ENCODE measurements at regions not wholly inside any gene's neighbourhood (a gene's known extent, or its start where the extent isn't known, plus 50 kb on each side); places are given as distances from the start of the nearest gene placed in this dataset.

- no peaks in the 10 kb centered on the region for H3K27me3 ChIP-seq (replicated peaks in 1 of 4; ENCODE audit: control insufficient read depth in 3 of 4, extremely low read depth in 1 of 4, insufficient read depth in 3 of 4, low read length in 3 of 4)
- H3K79me2 ChIP-seq (ENCODE audit: control insufficient read depth in 1 of 2, insufficient read depth in 2 of 2, low read length in 2 of 2): no peaks in the 10 kb centered on the region
- no peak overlapping the region for H2BK5ac ChIP-seq (ENCODE audit: low read depth, low read length)
- no peaks in the 10 kb centered on the region for H4K20me1 ChIP-seq (replicated peaks in 1 of 2; ENCODE audit: control insufficient read depth in 1 of 2, insufficient read depth in 2 of 2, low read length in 2 of 2)
- H3K23me2 ChIP-seq (ENCODE audit: low read depth, low read length): no peaks in the 10 kb centered on the region
- H3K4me2 ChIP-seq (ENCODE audit: insufficient read depth in 1 of 2, low read depth in 2 of 2, low read length in 2 of 2): no peak overlapping the region
- no peak overlapping the region for H4K91ac ChIP-seq (replicated peaks; ENCODE audit: insufficient read length, low read length)
- no peaks in the 10 kb centered on the region for H3K36me3 ChIP-seq (ENCODE audit: control insufficient read depth in 2 of 4, insufficient read depth in 4 of 4, low read length in 3 of 4)
- no peak overlapping the region for H3K4me3 ChIP-seq (ENCODE audit: extremely low read depth in 1 of 4, insufficient read depth in 2 of 4, low read depth in 3 of 4, low read length in 4 of 4)
- no peak overlapping the region for H2AFZ ChIP-seq (ENCODE audit: low read length)
- TF ChIP-seq, protein P1, sequence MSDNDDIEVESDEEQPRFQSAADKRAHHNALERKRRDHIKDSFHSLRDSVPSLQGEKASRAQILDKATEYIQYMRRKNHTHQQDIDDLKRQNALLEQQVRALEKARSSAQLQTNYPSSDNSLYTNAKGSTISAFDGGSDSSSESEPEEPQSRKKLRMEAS (IDR thresholded peaks at IDR 0.05): no peak
- TF ChIP-seq SAP30 (IDR thresholded peaks at IDR 0.05; ENCODE audit: insufficient read depth, insufficient replicate concordance, low read length) (no peak), BCL11A (IDR thresholded peaks at IDR 0.05; ENCODE audit: low read depth in 2 of 2, low read length in 2 of 2) (no peak), SP4 (IDR thresholded peaks at IDR 0.05; ENCODE audit: low read length) (no peak), NANOG (IDR thresholded peaks at IDR 0.05; ENCODE audit: insufficient read depth, low read depth, low read length, poor library complexity, severe bottlenecking) (no peak), PHF8 (conservative IDR thresholded peaks at IDR 0.05; ENCODE audit: low read depth, low read length) (no peak), SUZ12 (IDR thresholded peaks at IDR 0.05; ENCODE audit: low read length) (no peak), SIN3A (conservative IDR thresholded peaks at IDR 0.05 in 1 of 2, IDR thresholded peaks at IDR 0.05 in 1 of 2; ENCODE audit: low read depth in 1 of 2, low read length in 2 of 2) (no peak), HDAC6 (IDR thresholded peaks at IDR 0.05; ENCODE audit: low read depth, low read length) (no peak), RBBP5 (IDR thresholded peaks at IDR 0.05; ENCODE audit: borderline replicate concordance, low read depth, low read length) (no peak), RFX5 (IDR thresholded peaks at IDR 0.05; ENCODE audit: borderline replicate concordance, low read depth, low read length) (no peak), BACH1 (IDR thresholded peaks at IDR 0.05; ENCODE audit: low read length) (no peak), SIX5 (IDR thresholded peaks at IDR 0.05; ENCODE audit: low read depth, low read length) (no peak), ATF3 (IDR thresholded peaks at IDR 0.05; ENCODE audit: insufficient read depth, low read depth, low read length) (no peak)
- no peak overlapping the region for H3K27ac ChIP-seq (ENCODE audit: low read depth, low read length)
- no peak overlapping the region for H3K4ac ChIP-seq (replicated peaks; ENCODE audit: insufficient read length, low read depth, low read length)
- H2BK12ac ChIP-seq (ENCODE audit: low read depth, low read length): no peak overlapping the region
- H3K9me3 ChIP-seq (ENCODE audit: insufficient read depth in 2 of 2, low read depth in 1 of 2, low read length in 1 of 2): no peaks in the 10 kb centered on the region
- POLR2A ChIA-PET (ENCODE audit: partially characterized antibody): no interaction called here
- no peak overlapping the region for H4K8ac ChIP-seq (ENCODE audit: extremely low read depth, insufficient read depth, low read length)
- H2AK5ac ChIP-seq (ENCODE audit: low read depth, low read length): no peak overlapping the region
- no peak overlapping the region for H3K9ac ChIP-seq (replicated peaks in 1 of 4; ENCODE audit: extremely low read depth in 1 of 4, low read depth in 3 of 4, low read length in 3 of 4)
- no peak overlapping the region for H2BK20ac ChIP-seq (ENCODE audit: low read length)
- H3K23ac ChIP-seq (ENCODE audit: insufficient read length): no peak overlapping the region
- no peak overlapping the region for H3K14ac ChIP-seq (ENCODE audit: insufficient read length)
- H2BK15ac ChIP-seq (ENCODE audit: low read length): no peak overlapping the region
- WGBS, 2 experiments (ENCODE audit: extremely low coverage in 1 of 2, insufficient coverage in 1 of 2, insufficient read length in 1 of 2, insufficient replicate concordance in 2 of 2, low coverage in 1 of 2, low lambda C conversion rate in 2 of 2, missing lambda C conversion rate in 1 of 2): 90% methylated on average over 3 of the region's 3 CpGs; no CpG with 5 or more reads in 1 of the 2 experiments
- CTCF ChIA-PET (ENCODE audit: partially characterized antibody): no interaction called here
- FAIRE-seq (no peak), DNase-seq (ENCODE audit: low read depth in 1 of 2, low spot score in 2 of 2) (no peak)
- no peaks in the 10 kb centered on the region for H3K4me1 ChIP-seq (replicated peaks in 1 of 4; ENCODE audit: control insufficient read depth in 3 of 4, insufficient read depth in 4 of 4, low read length in 3 of 4)
- H2BK120ac ChIP-seq (replicated peaks; ENCODE audit: low read depth, low read length): no peak overlapping the region
- no peak overlapping the region for H3K18ac ChIP-seq (ENCODE audit: extremely low read depth, low read length)
- H3K79me1 ChIP-seq (ENCODE audit: low read depth, low read length): no peaks in the 10 kb centered on the region
- H3K56ac ChIP-seq (replicated peaks; ENCODE audit: insufficient read length, low read depth, low read length): no peak overlapping the region
- no peak overlapping the region for H4K5ac ChIP-seq (ENCODE audit: insufficient read length, low read depth, low read length)
Measured at GRCh38 chr18:68461481-68462018, 253.4 kb downstream of the TMX3 start.
